GM20000 (cell line): ENCODE measurements at regions not wholly inside any gene's neighbourhood (a gene's known extent, or its start where the extent isn't known, plus 50 kb on each side); places are given as distances from the start of the nearest gene placed in this dataset.

Source experiments
- DNase-seq: peaks from one replicate; pipeline ENCODE4 v3.0.0; 2012; ENCODE audit warnings: low spot score
- TF ChIP-seq, protein P1 (sequence below): IDR thresholded peaks from 2 replicates; pipeline ENCODE4 v1.5.1; 2012; ENCODE audit warnings: mild to moderate bottlenecking, control low read depth; ENCODE audit errors: extremely low read depth, missing control alignments

DNA sequence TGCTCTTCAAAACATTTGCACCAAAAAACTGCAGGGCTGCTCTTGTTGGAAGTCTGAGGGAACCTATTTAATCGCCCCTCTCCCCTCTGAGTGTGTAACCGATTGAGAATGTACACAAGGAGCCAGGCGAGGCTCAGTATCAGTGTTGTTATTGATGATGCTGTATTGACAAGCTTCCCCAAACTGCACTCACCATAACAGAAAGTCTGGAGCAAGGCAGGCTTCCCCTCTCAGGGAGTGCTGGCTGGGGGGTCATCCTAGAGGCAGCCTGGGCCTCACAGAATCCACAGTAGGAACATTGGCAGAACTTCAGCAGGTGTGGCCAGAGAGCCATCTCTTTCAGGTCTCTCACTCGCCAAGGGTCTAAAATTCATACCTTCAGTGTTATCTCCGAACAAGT lies 58.1 kb upstream of the TUNAR start:
- DNase-seq: no peak
- TF ChIP-seq, protein P1, sequence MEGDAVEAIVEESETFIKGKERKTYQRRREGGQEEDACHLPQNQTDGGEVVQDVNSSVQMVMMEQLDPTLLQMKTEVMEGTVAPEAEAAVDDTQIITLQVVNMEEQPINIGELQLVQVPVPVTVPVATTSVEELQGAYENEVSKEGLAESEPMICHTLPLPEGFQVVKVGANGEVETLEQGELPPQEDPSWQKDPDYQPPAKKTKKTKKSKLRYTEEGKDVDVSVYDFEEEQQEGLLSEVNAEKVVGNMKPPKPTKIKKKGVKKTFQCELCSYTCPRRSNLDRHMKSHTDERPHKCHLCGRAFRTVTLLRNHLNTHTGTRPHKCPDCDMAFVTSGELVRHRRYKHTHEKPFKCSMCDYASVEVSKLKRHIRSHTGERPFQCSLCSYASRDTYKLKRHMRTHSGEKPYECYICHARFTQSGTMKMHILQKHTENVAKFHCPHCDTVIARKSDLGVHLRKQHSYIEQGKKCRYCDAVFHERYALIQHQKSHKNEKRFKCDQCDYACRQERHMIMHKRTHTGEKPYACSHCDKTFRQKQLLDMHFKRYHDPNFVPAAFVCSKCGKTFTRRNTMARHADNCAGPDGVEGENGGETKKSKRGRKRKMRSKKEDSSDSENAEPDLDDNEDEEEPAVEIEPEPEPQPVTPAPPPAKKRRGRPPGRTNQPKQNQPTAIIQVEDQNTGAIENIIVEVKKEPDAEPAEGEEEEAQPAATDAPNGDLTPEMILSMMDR: no peak

DNA sequence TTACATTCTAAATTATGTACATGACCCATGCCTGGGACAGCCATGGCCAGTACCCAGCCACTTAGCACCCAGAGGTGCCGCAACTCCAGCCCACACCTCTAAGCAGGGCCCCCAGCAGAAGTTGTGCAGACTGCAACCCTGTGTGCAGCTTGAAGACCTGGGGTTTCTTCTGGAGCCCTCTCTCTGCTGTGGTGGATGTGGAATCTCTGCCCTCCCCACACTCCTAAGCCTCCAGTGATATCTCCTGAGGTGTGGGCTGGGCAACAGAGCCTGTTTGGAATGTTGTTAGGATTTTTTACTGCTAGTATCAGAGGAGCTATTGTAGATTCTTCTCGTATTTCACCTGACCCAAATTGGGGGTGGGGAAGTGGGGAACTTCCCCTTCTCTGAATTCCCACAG lies 59.4 kb upstream of the TUNAR start:
- no peak for DNase-seq
- TF ChIP-seq, protein P1: no peak

DNA sequence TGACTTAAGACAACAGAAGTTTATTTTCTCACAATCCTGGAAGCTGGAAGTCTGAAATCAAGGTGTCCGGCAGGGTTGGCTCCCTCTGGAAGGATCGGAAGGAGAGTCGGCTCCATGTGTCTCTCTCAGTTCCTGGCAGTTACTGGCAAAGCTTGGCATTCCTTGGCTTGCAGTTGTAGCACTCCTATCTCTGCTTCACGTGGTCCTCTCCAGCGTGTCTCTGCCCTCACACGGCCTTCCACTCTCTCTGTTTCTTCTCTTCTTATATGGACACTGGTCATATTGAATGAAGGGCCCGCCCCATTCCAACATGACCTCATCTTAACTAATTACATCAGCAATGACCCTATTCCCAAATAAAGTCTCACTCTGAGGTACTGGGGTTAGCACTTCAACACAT lies 60.1 kb upstream of the TUNAR start:
- DNase-seq: no peak
- TF ChIP-seq, protein P1: no peak

DNA sequence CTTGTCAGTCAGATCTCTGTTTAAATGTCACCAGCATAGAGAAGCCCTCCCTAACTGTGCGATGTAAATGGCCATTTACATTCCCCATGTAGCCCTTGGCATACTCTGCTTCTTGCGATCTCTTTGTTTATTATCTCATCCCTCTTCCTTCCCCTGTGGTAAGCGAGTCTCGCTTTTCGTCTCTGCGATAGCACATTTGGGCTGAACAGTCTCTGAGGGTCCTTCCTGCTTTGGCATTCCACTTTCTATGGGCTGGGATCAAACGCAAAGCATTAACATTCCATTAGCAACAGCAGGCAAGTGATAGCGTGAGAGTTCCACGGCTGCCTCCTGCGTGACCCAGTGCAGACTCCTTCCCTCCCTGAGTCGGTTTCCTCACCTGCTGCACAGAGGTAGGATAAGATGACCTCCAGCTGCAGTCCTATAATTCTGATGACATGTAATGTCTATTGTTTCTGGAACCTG lies 61.4 kb upstream of the TUNAR start:
- DNase-seq: no peak
- TF ChIP-seq, protein P1: no peak

DNA sequence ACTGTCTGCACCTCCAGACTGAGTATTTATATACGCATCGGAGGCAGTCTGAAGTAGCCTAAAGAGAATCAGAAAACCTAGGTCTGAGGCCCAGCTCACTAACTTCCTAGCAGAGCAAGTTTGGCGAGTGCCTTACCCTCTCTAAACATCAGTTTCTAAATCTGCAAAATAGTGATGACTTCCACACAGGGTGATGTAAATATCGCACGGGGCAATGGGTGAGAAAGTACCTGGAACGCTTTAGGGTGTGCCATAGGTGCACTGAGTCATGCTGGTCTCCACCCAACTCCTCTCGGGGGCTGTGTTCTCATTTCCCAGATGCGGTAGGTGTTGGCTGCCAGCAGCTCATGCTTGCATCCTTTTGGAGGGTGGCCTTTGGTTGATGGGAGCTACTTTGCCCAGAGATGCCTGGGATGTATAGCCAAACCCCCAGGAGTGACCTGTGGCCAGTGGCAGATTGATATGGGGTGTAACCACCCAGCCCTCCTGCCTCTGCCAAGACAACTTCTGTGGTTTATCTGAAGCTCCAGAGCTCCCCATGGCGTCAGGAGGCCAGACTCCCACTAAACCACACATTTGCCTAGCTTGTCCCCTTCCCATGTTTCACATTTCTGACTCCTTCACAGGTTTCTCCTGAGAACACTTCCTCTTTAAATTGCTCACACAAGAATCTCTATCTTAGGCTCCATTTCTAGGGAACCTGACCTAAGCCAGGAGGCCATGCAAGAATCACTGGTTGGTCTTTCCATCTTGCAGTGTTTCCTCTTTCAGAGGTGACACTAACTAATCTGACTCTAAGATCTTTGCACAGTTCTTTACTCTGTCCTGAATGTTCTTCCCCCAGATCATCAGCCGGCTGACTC lies 62.0 kb upstream of the TUNAR start:
- TF ChIP-seq, protein P1: no peak
- DNase-seq: no peak

DNA sequence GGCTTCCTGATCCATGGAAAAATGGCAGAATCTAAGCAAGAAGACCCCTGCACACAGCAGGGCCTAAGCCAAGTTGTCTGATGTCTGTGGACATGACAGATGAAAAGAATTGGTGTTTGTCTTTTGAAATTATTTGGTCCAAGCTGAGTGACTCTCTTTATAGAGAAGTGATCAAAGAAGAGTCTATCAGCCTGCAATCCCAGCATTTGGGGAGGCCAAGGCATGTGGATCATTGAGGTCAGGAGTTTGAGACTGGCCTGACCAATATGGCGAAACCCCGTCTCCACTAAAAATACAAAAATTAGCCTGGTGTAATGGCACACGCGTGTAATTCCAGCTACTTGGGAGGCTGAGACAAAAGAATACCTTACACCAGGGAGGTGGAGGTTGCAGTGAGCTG lies 64.8 kb upstream of the TUNAR start:
- DNase-seq: no peak
- TF ChIP-seq, protein P1: no peak

DNA sequence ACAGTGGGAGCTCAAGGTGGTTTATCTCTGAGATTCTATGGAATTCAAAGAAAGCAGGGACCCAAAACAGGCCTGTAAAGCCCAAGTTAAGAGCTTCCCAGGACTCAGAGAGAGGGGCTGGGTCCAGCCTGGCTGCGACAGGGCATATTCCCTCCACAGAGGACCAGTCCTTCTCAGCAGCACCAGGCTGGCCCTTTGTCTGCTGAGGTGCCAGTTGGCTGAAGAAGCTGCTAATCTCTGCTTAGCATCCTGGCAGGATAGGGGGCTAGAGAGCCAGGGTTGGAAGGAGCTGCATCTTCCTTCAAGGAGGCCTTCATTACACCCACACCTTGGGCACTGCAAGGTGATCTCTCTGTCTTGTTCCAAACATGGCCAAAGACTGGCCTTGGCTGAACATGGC lies 68.3 kb upstream of the TUNAR start:
- no peak for DNase-seq
- TF ChIP-seq, protein P1: no peak
